Calu3 (cell line): ENCODE measurements at regions not wholly inside any gene's neighbourhood (a gene's known extent, or its start where the extent isn't known, plus 50 kb on each side); places are given as distances from the start of the nearest gene placed in this dataset.

Experiments used
- BruUV-seq: library from RNA; stranded (reverse); fragments of 400-500 nt; replicated peaks from 2 replicates; lab custom pipeline; 2021; lab: Mats Ljungman, UMichigan
- CTCF ChIA-PET: fragments of 300-600 bp; sonication (Branson Sonifier 250); formaldehyde crosslinking; loops from one replicate; lab custom pipeline; 2022; ENCODE audit warnings: antibody characterized with exemption; lab: Charles Lee
- DNase-seq: peaks from one replicate; pipeline ENCODE4 v3.0.0; 2022
- H3K27ac Mint-ChIP-seq: one replicate; pipeline ENCODE4 v1.8.0; 2022; ENCODE audit warnings: mixed read lengths; ENCODE audit not compliant: unreplicated experiment
- H3K27me3 Mint-ChIP-seq: one replicate; pipeline ENCODE4 v1.8.0; 2022; ENCODE audit warnings: mixed read lengths; ENCODE audit not compliant: unreplicated experiment
- H3K36me3 Mint-ChIP-seq: one replicate; pipeline ENCODE4 v1.8.0; 2022; ENCODE audit warnings: mild to moderate bottlenecking, moderate library complexity, mixed read lengths; ENCODE audit not compliant: insufficient read depth, unreplicated experiment
- H3K4me1 Mint-ChIP-seq: one replicate; pipeline ENCODE4 v1.8.0; 2022; ENCODE audit warnings: mild to moderate bottlenecking, low read depth, mixed read lengths; ENCODE audit not compliant: unreplicated experiment
- H3K4me3 Mint-ChIP-seq: one replicate; pipeline ENCODE4 v1.8.0; 2022; ENCODE audit warnings: mild to moderate bottlenecking, low read depth, moderate library complexity, mixed read lengths; ENCODE audit not compliant: unreplicated experiment
- H3K9me3 Mint-ChIP-seq: one replicate; pipeline ENCODE4 v1.8.0; 2022; ENCODE audit warnings: low read depth, mixed read lengths; ENCODE audit not compliant: unreplicated experiment
- CTCF ChIP-seq: fragments of 200-600 bp; IDR thresholded peaks from one replicate; pipeline ENCODE4 v1.8.0; 2022; ENCODE audit warnings: antibody characterized with exemption; ENCODE audit not compliant: unreplicated experiment
- intact Hi-C: fragments of 100-400 bp; cut with micrococcal nuclease; formaldehyde crosslinking; loops from one replicate; pipeline ENCODE4 v1.10.0; 2022; ENCODE audit not compliant: unreplicated experiment

- no peaks in the 10 kb centered on the region for H3K9me3 Mint-ChIP-seq
- CTCF ChIA-PET: no interaction called here
- no peaks in the 10 kb centered on the region for H3K4me1 Mint-ChIP-seq
- no peak overlapping the region for H3K4me3 Mint-ChIP-seq
- peaks cover 13% of the 10 kb centered on the region for H3K27me3 Mint-ChIP-seq
- H3K27ac Mint-ChIP-seq: no peak overlapping the region
- TF ChIP-seq CTCF: no peak
- no peaks in the 10 kb centered on the region for H3K36me3 Mint-ChIP-seq
- DNase-seq: no peak
- intact Hi-C loops: no loop called here
- no TSS peak for BruUV-seq
Observed at GRCh38 chr2:120819720-120820210, 84.1 kb downstream of the GLI2 start.

GRCh38 chr2:120820263-120820952 lies 84.7 kb downstream of the GLI2 start:
- CTCF ChIA-PET: no interaction called here
- intact Hi-C loops: no loop called here
- no peak for TF ChIP-seq CTCF
- Mint-ChIP-seq H3K4me3 (no peak overlapping the region), H3K27me3 (peaks cover 13% of the 10 kb centered on the region), H3K27ac (no peak overlapping the region), H3K9me3 (no peaks in the 10 kb centered on the region), H3K36me3 (no peaks in the 10 kb centered on the region), H3K4me1 (no peaks in the 10 kb centered on the region)
- no peak for DNase-seq
- no TSS peak for BruUV-seq

GRCh38 chr2:120820953-120821279 lies 85.2 kb downstream of the GLI2 start:
- Mint-ChIP-seq H3K4me1 (no peaks in the 10 kb centered on the region), H3K27me3 (peaks cover 13% of the 10 kb centered on the region), H3K4me3 (no peak overlapping the region), H3K36me3 (no peaks in the 10 kb centered on the region), H3K9me3 (no peaks in the 10 kb centered on the region), H3K27ac (no peak overlapping the region)
- intact Hi-C loops: no loop called here
- BruUV-seq: no TSS peak
- no peak for DNase-seq
- TF ChIP-seq CTCF: no peak
- CTCF ChIA-PET: no interaction called here

GRCh38 chr2:120821446-120822160 lies 85.9 kb downstream of the GLI2 start:
- BruUV-seq: no TSS peak
- no peak for TF ChIP-seq CTCF
- no peak overlapping the region for H3K27ac Mint-ChIP-seq
- intact Hi-C loops: no loop called here
- H3K36me3 Mint-ChIP-seq: no peaks in the 10 kb centered on the region
- H3K4me1 Mint-ChIP-seq: no peaks in the 10 kb centered on the region
- peaks cover 13% of the 10 kb centered on the region for H3K27me3 Mint-ChIP-seq
- H3K4me3 Mint-ChIP-seq: no peak overlapping the region
- DNase-seq: no peak
- no peaks in the 10 kb centered on the region for H3K9me3 Mint-ChIP-seq
- CTCF ChIA-PET: no interaction called here
